Hematopoietic multipotent progenitor cell treated with erythropoietin and hydrocortisone succinate and interleukin-3 and kit ligand, for 8 days (in vitro differentiated cells): ENCODE measurements at regions not wholly inside any gene's neighbourhood (a gene's known extent, or its start where the extent isn't known, plus 50 kb on each side); places are given as distances from the start of the nearest gene placed in this dataset.

ENCODE experiments used
- DNase-seq: peaks from one replicate; pipeline ENCODE4 v3.0.0-alpha.2; 2015

- no peak for DNase-seq
Observed at GRCh38 chr4:13942977-13943376, 315.5 kb upstream of the BOD1L1 start.

- no peak for DNase-seq
Observed at GRCh38 chr4:13944095-13944511, 316.6 kb upstream of the BOD1L1 start.

GRCh38 chr4:13947921-13948320 lies 320.4 kb upstream of the BOD1L1 start:
- no peak for DNase-seq

GRCh38 chr4:13950491-13950890 lies 323.0 kb upstream of the BOD1L1 start:
- DNase-seq, result no peak

- no peak for DNase-seq
Observed at GRCh38 chr4:13953083-13953482, 325.6 kb upstream of the BOD1L1 start.

- no peak for DNase-seq
Observed at GRCh38 chr4:13955551-13955950, 328.0 kb upstream of the BOD1L1 start.

- no peak for DNase-seq
Observed at GRCh38 chr4:13956947-13957346, 329.4 kb upstream of the BOD1L1 start.

GRCh38 chr4:13957871-13958270 lies 330.3 kb upstream of the BOD1L1 start:
- no peak for DNase-seq

- DNase-seq, result no peak
Observed at GRCh38 chr4:13963601-13964000, 336.1 kb upstream of the BOD1L1 start.

- no peak for DNase-seq
Observed at GRCh38 chr4:13966231-13967195, 339.0 kb upstream of the BOD1L1 start.

- no peak for DNase-seq
Observed at GRCh38 chr4:13968723-13969122, 341.2 kb upstream of the BOD1L1 start.

GRCh38 chr4:13970349-13970748 lies 342.8 kb upstream of the BOD1L1 start:
- DNase-seq, result no peak

GRCh38 chr4:13977746-13978145 lies 350.2 kb upstream of the BOD1L1 start:
- DNase-seq, result peak; percentile 29

- DNase-seq, result peak; percentile 90
Observed at GRCh38 chr4:13980317-13981310, 353.1 kb upstream of the BOD1L1 start.

- DNase-seq, result no peak
Observed at GRCh38 chr4:13981499-13981898, 354.0 kb upstream of the BOD1L1 start.

- DNase-seq, result peak; percentile 96
Observed at GRCh38 chr4:13982010-13982409, 354.5 kb upstream of the BOD1L1 start.

- no peak for DNase-seq
Observed at GRCh38 chr4:13983189-13983790, 355.8 kb upstream of the BOD1L1 start.

- DNase-seq, result peak; percentile 73
Observed at GRCh38 chr4:13984991-13985800, 357.7 kb upstream of the BOD1L1 start.

GRCh38 chr4:13985837-13986236 lies 358.3 kb upstream of the BOD1L1 start:
- peak; percentile 6 for DNase-seq

- DNase-seq, result no peak
Observed at GRCh38 chr4:13986548-13986947, 359.0 kb upstream of the BOD1L1 start.

- no peak for DNase-seq
Observed at GRCh38 chr4:13988353-13989305, 361.1 kb upstream of the BOD1L1 start.
